Neutrophil (primary cell): ENCODE measurements at regions not wholly inside any gene's neighbourhood (a gene's known extent, or its start where the extent isn't known, plus 50 kb on each side); places are given as distances from the start of the nearest gene placed in this dataset.
"Not testable (repeated sequence)": the region's sequence is repeated elsewhere in the genome, so short reads cannot be mapped to it uniquely, and the experiment has no call there.

Source experiments
- H3K27ac ChIP-seq: fragments of 200-600 bp; sonication (generic); 2 replicates; pipeline ENCODE4 v1.5.1; 2016; ENCODE audit warnings: mild to moderate bottlenecking, moderate library complexity
- H3K27me3 ChIP-seq: fragments of 200-600 bp; sonication (generic); 2 replicates; pipeline ENCODE4 v1.6.0; 2016; ENCODE audit warnings: mild to moderate bottlenecking
- H3K36me3 ChIP-seq: fragments of 200-600 bp; sonication (generic); 2 replicates; pipeline ENCODE4 v1.5.1; 2017
- H3K4me1 ChIP-seq, 2 experiments: fragments of 200-600 bp in 1 of 2; sonication (generic) in 1 of 2; 1 replicate in 1 of 2; 2 replicates in 1 of 2; pipeline versions ENCODE4 v1.5.1 to v1.6.1; 2013 to 2016; ENCODE audit warnings: low read depth in 1 of 2, low read length in 1 of 2, mild to moderate bottlenecking in 1 of 2, moderate library complexity in 1 of 2; ENCODE audit not compliant: control insufficient read depth in 1 of 2, insufficient read depth in 1 of 2
- H3K4me3 ChIP-seq, 2 experiments: fragments of 200-600 bp in 1 of 2; sonication (generic) in 1 of 2; 1 replicate in 1 of 2; 2 replicates in 1 of 2; pipeline ENCODE4 v1.5.1; 2013 to 2016; ENCODE audit warnings: low read depth in 1 of 2, low read length in 1 of 2, mild to moderate bottlenecking in 1 of 2, moderate library complexity in 1 of 2
- H3K9me3 ChIP-seq: fragments of 200-600 bp; sonication (generic); 2 replicates; pipeline ENCODE4 v1.5.1; 2016
- CTCF ChIP-seq: fragments of 200-600 bp; sonication (generic); IDR thresholded peaks from 2 replicates; pipeline ENCODE4 v1.5.1; 2016; ENCODE audit warnings: antibody characterized with exemption

- H3K4me1 ChIP-seq, H3K36me3 ChIP-seq, H3K4me3 ChIP-seq, H3K27me3 ChIP-seq, H3K27ac ChIP-seq, H3K9me3 ChIP-seq: not testable (repeated sequence)
Measured at GRCh38 chrY:7588176-7588575, 676.6 kb upstream of the AMELY start.

- Histone ChIP-seq H3K4me1 (no peaks in the 10 kb centered on the region), H3K4me3 (no peak overlapping the region), H3K27ac (no peak overlapping the region), H3K36me3 (no peaks in the 10 kb centered on the region), H3K27me3 (no peaks in the 10 kb centered on the region), H3K9me3 (no peaks in the 10 kb centered on the region)
- no peak for TF ChIP-seq CTCF
Measured at GRCh38 chrY:7562541-7562940, 651.0 kb upstream of the AMELY start.

GRCh38 chrY:7557675-7558074 is 646.1 kb upstream of the AMELY start:
- no peak for TF ChIP-seq CTCF
- H3K4me3 ChIP-seq: no peak overlapping the region
- no peaks in the 10 kb centered on the region for H3K27me3 ChIP-seq

GRCh38 chrY:7555006-7555405 is 643.5 kb upstream of the AMELY start:
- no peaks in the 10 kb centered on the region for H3K27me3 ChIP-seq
- no peak overlapping the region for H3K27ac ChIP-seq
- H3K36me3 ChIP-seq: no peaks in the 10 kb centered on the region
- no peak overlapping the region for H3K4me3 ChIP-seq
- TF ChIP-seq CTCF: no peak
- no peaks in the 10 kb centered on the region for H3K4me1 ChIP-seq
- H3K9me3 ChIP-seq: no peaks in the 10 kb centered on the region

More at GRCh38 chrY:7557675-7558074, 646.1 kb upstream of the AMELY start:
- Histone ChIP-seq H3K4me1 (no peaks in the 10 kb centered on the region), H3K36me3 (no peaks in the 10 kb centered on the region), H3K9me3 (no peaks in the 10 kb centered on the region), H3K27ac (no peak overlapping the region)

GRCh38 chrY:7545060-7545459 is 633.5 kb upstream of the AMELY start:
- H3K27ac ChIP-seq: no peak overlapping the region
- no peaks in the 10 kb centered on the region for H3K9me3 ChIP-seq
- no peaks in the 10 kb centered on the region for H3K36me3 ChIP-seq
- H3K27me3 ChIP-seq: no peaks in the 10 kb centered on the region
- H3K4me1 ChIP-seq: no peaks in the 10 kb centered on the region
- no peak for TF ChIP-seq CTCF
- H3K4me3 ChIP-seq: no peak overlapping the region

- Histone ChIP-seq H3K4me3 (no peak overlapping the region), H3K27ac (no peak overlapping the region), H3K4me1 (no peaks in the 10 kb centered on the region), H3K9me3 (no peaks in the 10 kb centered on the region), H3K27me3 (no peaks in the 10 kb centered on the region), H3K36me3 (no peaks in the 10 kb centered on the region)
- TF ChIP-seq CTCF: no peak
Measured at GRCh38 chrY:7544172-7544770, 632.7 kb upstream of the AMELY start.
